WERI-Rb-1 (cell line): ENCODE measurements at regions not wholly inside any gene's neighbourhood (a gene's known extent, or its start where the extent isn't known, plus 50 kb on each side); places are given as distances from the start of the nearest gene placed in this dataset.
A peak's percentile ranks its signal among the peaks of the same experiment; 100 is the strongest.

Experiments
- DNase-seq: peaks from one replicate; pipeline ENCODE4 v3.0.0-alpha.2; 2020
- H3K27ac ChIP-seq: fragments of 250-450 bp; sonication (Bioruptor Pico); 2 replicates; pipeline ENCODE4 v1.5.1; 2020; ENCODE audit warnings: mild to moderate bottlenecking, moderate library complexity
- H3K27me3 ChIP-seq: fragments of 250-450 bp; sonication (Bioruptor Pico); 2 replicates; pipeline ENCODE4 v1.5.1; 2021; ENCODE audit warnings: mild to moderate bottlenecking, low read depth, moderate library complexity; ENCODE audit not compliant: insufficient read depth, severe bottlenecking
- H3K36me3 ChIP-seq: fragments of 250-450 bp; sonication (Bioruptor Pico); 2 replicates; pipeline ENCODE4 v1.5.1; 2020; ENCODE audit warnings: mild to moderate bottlenecking, moderate library complexity
- H3K4me3 ChIP-seq: 2 replicates; pipeline ENCODE4 v1.5.1; 2011; ENCODE audit warnings: low read depth, mild to moderate bottlenecking, control low read depth, low read length
- H3K9me3 ChIP-seq: fragments of 250-450 bp; sonication (Bioruptor Pico); 2 replicates; pipeline ENCODE4 v1.5.1; 2021; ENCODE audit warnings: mild to moderate bottlenecking, moderate library complexity; ENCODE audit not compliant: severe bottlenecking
- CTCF ChIP-seq: IDR thresholded peaks from 2 replicates; pipeline ENCODE4 v1.5.1; 2011; ENCODE audit warnings: low read depth, mild to moderate bottlenecking, control low read depth, inconsistent platforms, low read length

- H3K4me3 ChIP-seq, result no peak overlapping the region
- H3K27me3 ChIP-seq, result no peaks in the 10 kb centered on the region
- H3K36me3 ChIP-seq, result no peaks in the 10 kb centered on the region
- DNase-seq, result no peak
- no peaks in the 10 kb centered on the region for H3K9me3 ChIP-seq
- TF ChIP-seq CTCF, result no peak
- H3K27ac ChIP-seq, result no peak overlapping the region
Measured at GRCh38 chr10:131494451-131494850, 182.9 kb upstream of the TCERG1L start.

- no peak for DNase-seq
- TF ChIP-seq CTCF, result no peak
- Histone ChIP-seq H3K27ac (no peak overlapping the region), H3K9me3 (no peaks in the 10 kb centered on the region), H3K4me3 (no peak overlapping the region), H3K36me3 (no peaks in the 10 kb centered on the region), H3K27me3 (no peaks in the 10 kb centered on the region)
Measured at GRCh38 chr10:131495224-131495623, 183.7 kb upstream of the TCERG1L start.

DNA sequence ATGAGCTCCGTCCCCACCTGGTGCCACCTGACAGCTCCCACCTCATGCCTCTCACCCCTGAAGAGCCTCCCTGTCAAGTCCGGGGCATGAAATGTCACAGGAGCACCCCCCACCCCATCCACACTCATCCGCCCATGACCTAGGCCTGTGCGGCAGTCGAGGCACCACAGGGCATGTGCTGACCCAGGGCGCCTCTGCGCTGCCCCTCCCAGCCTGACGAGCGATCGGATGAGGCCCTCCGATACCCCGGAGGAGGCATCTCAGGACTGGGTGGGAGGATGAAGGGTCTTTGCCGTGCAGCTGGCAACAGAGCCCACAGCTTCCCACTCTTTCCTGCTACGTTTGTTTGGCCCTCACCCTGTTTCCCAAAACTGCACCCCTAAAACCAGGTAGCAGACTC lies 184.4 kb upstream of the TCERG1L start:
- H3K9me3 ChIP-seq, result no peaks in the 10 kb centered on the region
- no peak for DNase-seq
- no peaks in the 10 kb centered on the region for H3K36me3 ChIP-seq

DNA sequence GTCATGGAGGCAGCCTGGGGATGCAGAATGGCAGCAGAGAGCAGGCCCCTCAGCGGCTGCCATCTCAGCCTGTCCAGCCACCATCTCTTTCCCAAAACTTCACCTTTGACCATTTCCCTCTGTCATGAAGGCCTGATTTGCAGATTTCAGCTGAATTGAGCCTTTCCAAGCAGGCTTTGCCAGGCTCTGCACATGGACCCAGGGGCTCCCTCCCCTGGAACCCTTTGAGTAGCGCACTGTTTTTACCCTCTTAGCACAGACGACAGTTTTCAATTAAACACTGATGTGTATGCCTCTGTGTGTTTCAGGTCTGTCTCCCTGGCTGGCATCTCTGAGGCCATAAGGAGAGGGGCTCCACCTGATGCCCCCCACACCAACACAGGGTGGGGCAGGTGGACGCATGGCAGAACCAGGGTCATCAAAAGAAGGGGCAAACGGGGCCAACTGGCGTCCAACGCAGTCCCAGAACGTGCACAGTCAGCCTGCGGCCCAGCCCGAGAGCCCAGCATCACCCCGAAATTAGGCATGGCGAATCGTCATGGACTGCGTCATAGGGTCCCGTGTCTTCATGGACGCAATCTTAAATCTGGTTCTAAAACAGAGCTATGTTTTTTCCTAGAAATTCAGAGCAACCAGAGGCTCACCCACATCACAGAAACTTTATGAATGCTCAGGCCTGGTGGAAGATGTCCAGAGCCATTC lies 185.0 kb upstream of the TCERG1L start:
- TF ChIP-seq CTCF, result peak; percentile 33
- no peaks in the 10 kb centered on the region for H3K9me3 ChIP-seq
- DNase-seq, result no peak
- no peak overlapping the region for H3K4me3 ChIP-seq
- no peak overlapping the region for H3K27ac ChIP-seq
- H3K27me3 ChIP-seq, result no peaks in the 10 kb centered on the region
- H3K36me3 ChIP-seq, result no peaks in the 10 kb centered on the region

More for the DNA sequence above, 184.4 kb upstream of the TCERG1L start:
- no peak overlapping the region for H3K4me3 ChIP-seq
- no peak overlapping the region for H3K27ac ChIP-seq
- no peaks in the 10 kb centered on the region for H3K27me3 ChIP-seq
- TF ChIP-seq CTCF, result no peak

DNA sequence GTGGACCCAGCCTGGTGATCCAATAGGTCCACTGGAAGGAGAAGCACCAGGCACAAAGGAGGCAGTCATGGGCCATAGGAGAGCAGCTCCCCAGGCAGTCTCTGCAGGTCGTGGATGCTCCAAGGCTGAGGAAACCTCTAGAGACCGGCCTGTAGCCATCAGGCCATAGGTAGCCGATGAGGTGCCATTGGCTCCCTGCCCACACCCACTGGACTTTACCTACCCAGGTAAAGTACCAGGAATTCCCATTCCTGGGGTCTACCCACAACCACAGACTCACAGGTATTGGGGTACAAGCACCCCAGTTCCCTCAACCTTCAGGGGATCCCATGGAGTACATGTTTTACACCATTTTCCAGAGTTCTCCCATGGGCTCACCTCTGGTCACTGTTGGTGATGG lies 188.0 kb upstream of the TCERG1L start:
- Histone ChIP-seq H3K9me3 (peaks cover 14% of the 10 kb centered on the region), H3K27me3 (no peaks in the 10 kb centered on the region), H3K36me3 (no peaks in the 10 kb centered on the region), H3K27ac (no peak overlapping the region), H3K4me3 (no peak overlapping the region)
- no peak for TF ChIP-seq CTCF
- DNase-seq, result no peak

DNA sequence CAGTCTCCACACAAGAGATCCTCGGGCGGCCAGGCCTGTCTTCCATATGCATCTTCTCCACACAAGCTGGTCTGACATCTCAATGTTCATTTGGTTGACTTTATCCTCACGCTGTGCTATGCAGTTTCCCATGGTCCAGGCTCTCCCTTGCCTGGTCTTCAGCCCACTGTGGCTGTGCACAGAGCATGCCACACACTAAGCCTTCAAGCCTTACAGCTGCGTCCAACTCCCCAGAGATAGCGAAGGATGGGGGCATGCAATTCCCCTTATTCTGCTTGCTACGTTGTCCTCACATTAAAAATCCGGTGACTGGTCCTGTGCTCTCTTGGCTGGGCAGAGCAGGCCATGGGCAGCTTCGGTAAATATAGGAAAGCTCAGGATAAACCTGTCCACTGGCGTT lies 188.7 kb upstream of the TCERG1L start:
- Histone ChIP-seq H3K9me3 (peaks cover 15% of the 10 kb centered on the region), H3K36me3 (no peaks in the 10 kb centered on the region), H3K27me3 (no peaks in the 10 kb centered on the region), H3K27ac (no peak overlapping the region), H3K4me3 (no peak overlapping the region)
- DNase-seq, result no peak
- no peak for TF ChIP-seq CTCF
